ENCODE measurements at regions not wholly inside any gene's neighbourhood (a gene's known extent, or its start where the extent isn't known, plus 50 kb on each side); places are given as distances from the start of the nearest gene placed in this dataset.

GRCh38 chr13:58025821-58026220 is 394.3 kb downstream of the PCDH17 start:
- intact Hi-C loops (cut with DNase I): no loop called here
- H3K27me3 ChIP-seq: no peaks in the 10 kb centered on the region
- no peaks in the 10 kb centered on the region for H3K4me1 ChIP-seq
- H3K27ac ChIP-seq: no peak overlapping the region
- H3K36me3 ChIP-seq: no peaks in the 10 kb centered on the region
- no peak for DNase-seq
- H3K4me3 ChIP-seq: no peak overlapping the region
- TF ChIP-seq POLR2AphosphoS5 (IDR thresholded peaks at IDR 0.05) (no peak), POLR2A (IDR thresholded peaks at IDR 0.05) (no peak), CTCF (IDR thresholded peaks at IDR 0.05) (no peak), EP300 (IDR thresholded peaks at IDR 0.05) (no peak)
- 73 to 76% methylated on average over 1 of the region's 1 CpG for WGBS, 2 donors
- no peaks in the 10 kb centered on the region for H3K9me3 ChIP-seq

- no peak overlapping the region for H3K27ac ChIP-seq
- no peak for DNase-seq
- no peak overlapping the region for H3K4me3 ChIP-seq
- TF ChIP-seq POLR2A (IDR thresholded peaks at IDR 0.05) (no peak), POLR2AphosphoS5 (IDR thresholded peaks at IDR 0.05) (no peak), EP300 (IDR thresholded peaks at IDR 0.05) (no peak)
- H3K27me3 ChIP-seq: no peaks in the 10 kb centered on the region
- intact Hi-C loops (cut with DNase I): no loop called here
- H3K36me3 ChIP-seq: no peaks in the 10 kb centered on the region
- 20 to 60% methylated on average over 2 of the region's 2 CpGs for WGBS, 2 donors
- H3K9me3 ChIP-seq: no peaks in the 10 kb centered on the region
- no peaks in the 10 kb centered on the region for H3K4me1 ChIP-seq
Observed at GRCh38 chr13:58032676-58033460, 401.3 kb downstream of the PCDH17 start.

GRCh38 chr13:58043971-58044370 is 412.4 kb downstream of the PCDH17 start:
- Histone ChIP-seq H3K4me1 (no peaks in the 10 kb centered on the region), H3K4me3 (no peak overlapping the region), H3K27me3 (no peaks in the 10 kb centered on the region), H3K9me3 (no peaks in the 10 kb centered on the region), H3K27ac (no peak overlapping the region), H3K36me3 (no peaks in the 10 kb centered on the region)
- no peak for DNase-seq
- TF ChIP-seq POLR2A (IDR thresholded peaks at IDR 0.05) (no peak), POLR2AphosphoS5 (IDR thresholded peaks at IDR 0.05) (no peak), CTCF (IDR thresholded peaks at IDR 0.05) (no peak), EP300 (IDR thresholded peaks at IDR 0.05) (no peak)
- WGBS, 2 donors: 68 to 70% methylated on average over 2 of the region's 2 CpGs
- intact Hi-C loops (cut with DNase I): no loop called here

- TF ChIP-seq EP300 (IDR thresholded peaks at IDR 0.05): no peak
- DNase-seq: no peak
- H3K27me3 ChIP-seq: no peaks in the 10 kb centered on the region
- no peaks in the 10 kb centered on the region for H3K9me3 ChIP-seq
- WGBS, 2 donors: 91 to 97% methylated on average over 1 of the region's 1 CpG
- H3K27ac ChIP-seq: no peak overlapping the region
- no peak overlapping the region for H3K4me3 ChIP-seq
- intact Hi-C loops (cut with DNase I): no loop called here
- no peaks in the 10 kb centered on the region for H3K36me3 ChIP-seq
- no peaks in the 10 kb centered on the region for H3K4me1 ChIP-seq
Observed at GRCh38 chr13:58048670-58049069, 417.1 kb downstream of the PCDH17 start.

- H3K36me3 ChIP-seq: no peaks in the 10 kb centered on the region
- TF ChIP-seq EP300 (IDR thresholded peaks at IDR 0.05): no peak
- TF ChIP-seq POLR2AphosphoS5 (IDR thresholded peaks at IDR 0.05): no peak
- no peak for TF ChIP-seq POLR2A (IDR thresholded peaks at IDR 0.05)
- TF ChIP-seq CTCF (IDR thresholded peaks at IDR 0.05): no peak
Observed at GRCh38 chr13:58051396-58051795, 419.9 kb downstream of the PCDH17 start.

More at GRCh38 chr13:58051396-58051795, 419.9 kb downstream of the PCDH17 start:
- intact Hi-C loops (cut with DNase I): no loop called here
- Histone ChIP-seq H3K9me3 (no peaks in the 10 kb centered on the region), H3K4me3 (no peak overlapping the region), H3K4me1 (no peaks in the 10 kb centered on the region), H3K27ac (no peak overlapping the region), H3K27me3 (no peaks in the 10 kb centered on the region)
- no peak for DNase-seq
- 30 to 63% methylated on average over 4 of the region's 4 CpGs for WGBS, 2 donors

Measured in sigmoid colon (tissue), 6 donors.